Fibroblast of skin of left quadriceps (primary cell): ENCODE measurements at regions not wholly inside any gene's neighbourhood (a gene's known extent, or its start where the extent isn't known, plus 50 kb on each side); places are given as distances from the start of the nearest gene placed in this dataset.

Source experiments
- DNase-seq, 2 experiments: peaks; one replicate each; pipeline ENCODE4 v3.0.0-alpha.2; 2013; ENCODE audit warnings: low read depth in 2 of 2

DNA sequence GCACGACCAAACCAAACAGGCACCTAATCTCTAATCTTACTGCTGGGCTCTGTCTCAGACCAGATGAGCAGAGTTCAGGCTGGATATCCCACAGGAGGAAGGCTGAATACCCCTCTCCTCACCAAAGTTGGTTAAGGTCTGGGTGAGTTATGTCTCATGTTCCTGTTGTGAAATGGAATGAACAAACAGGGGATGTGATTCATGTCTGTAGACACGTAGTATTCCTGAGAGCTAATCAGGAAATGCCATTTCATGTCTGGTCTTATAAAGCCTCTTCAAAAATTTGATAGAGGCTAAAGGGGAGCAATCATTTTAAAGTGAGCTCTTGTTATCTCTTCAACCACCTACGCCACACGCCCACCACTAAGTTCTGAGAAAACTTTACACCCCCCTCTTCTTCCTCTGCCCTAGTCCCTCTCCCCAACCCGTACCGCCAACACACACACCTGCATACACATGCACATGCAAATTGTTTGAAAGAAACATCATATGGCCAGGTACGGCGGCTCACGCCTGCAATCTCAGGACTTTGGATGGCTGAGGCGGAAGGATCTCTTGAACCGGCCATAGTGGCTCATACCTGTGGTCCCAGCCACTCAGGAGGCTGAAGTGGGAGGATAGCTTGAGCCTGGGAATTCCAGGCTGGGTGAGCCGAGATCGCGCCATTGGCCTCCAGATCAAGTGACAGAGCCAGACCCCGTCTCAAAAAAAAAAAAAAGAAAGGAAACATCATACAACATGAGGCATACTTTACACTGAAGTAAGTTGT is 69.8 kb upstream of the RAI14 start:
- peak; percentile 82 to 84 for DNase-seq

DNA sequence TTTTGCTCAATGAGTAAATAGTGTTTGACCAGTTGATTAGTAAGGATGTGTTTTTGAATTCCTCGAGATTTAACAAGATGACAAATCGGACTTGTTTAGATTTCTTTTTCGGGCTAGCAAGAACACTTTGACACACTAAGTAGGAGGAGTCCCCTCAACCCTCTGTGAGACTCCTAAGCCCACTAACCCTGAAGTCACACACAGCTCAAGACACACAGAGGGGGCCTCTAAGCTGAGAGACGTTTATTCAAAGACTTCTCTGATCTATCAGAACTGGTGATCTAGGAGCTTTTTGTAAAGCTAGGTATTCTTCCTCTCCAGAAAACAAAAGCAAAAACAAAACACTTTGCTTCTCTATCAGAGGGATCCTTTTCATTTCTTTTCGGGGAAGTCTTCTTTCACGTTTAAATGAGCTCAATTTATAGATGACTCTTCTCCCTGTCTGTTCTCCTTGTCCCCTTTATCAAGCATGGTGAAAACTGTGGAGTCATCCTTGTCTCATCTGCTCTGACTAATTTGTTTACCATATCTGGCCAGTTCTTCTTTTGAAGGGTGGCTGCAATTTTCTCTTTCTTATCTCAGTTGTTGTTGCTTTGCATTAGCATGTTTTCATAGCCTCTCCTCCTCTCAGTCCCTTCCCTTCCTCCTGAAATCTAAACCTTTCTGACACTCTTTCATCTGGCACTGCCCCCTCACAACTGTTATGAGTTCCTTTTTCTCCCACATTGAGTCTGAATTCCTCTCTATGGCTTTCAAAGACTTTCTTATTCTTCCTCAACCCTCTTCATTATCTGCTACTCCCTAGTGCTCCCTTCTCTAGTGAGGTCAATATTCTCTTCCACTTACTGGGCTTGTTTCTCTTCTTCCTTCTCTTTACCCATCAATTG is 68.5 kb upstream of the RAI14 start:
- no peak for DNase-seq

DNA sequence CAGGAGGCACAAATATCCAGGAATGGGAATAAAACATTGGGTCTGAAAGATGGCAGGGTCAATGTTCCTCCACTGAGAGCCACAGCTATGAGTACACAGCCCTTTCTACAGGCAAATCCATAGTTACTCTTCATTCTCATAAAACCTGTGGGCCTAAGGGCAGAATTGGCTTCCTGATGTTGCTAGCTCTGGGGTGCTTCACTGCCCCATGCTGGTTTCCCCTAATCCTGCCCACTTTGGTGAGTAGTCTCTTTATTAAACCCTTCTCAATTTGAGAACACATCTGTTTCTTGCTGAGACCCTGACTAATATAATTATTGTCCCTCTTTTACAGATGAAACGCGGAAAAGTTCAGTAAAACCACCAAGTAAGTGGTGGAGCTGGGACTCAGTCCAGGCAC is 66.3 kb upstream of the RAI14 start:
- DNase-seq, result no peak

DNA sequence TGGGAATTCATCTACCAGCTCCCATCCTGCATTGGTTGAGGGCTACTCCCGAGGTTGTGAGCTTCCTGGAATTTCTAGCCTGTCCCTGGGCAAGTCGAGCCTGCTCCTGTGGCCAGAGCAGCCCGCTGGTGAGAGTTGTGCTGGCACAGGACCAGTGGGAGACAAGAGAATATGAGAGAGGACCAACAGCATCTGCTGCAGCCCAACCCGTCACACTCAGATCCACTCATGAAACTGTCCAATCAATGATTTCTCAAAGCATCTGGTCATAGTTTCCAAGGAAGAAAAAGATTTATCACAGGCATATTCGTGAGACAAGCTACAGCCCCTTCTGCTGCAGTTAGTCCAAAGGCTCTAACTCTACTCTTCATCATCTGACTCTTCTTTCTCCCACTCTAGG is 64.4 kb upstream of the RAI14 start:
- DNase-seq, result no peak

DNA sequence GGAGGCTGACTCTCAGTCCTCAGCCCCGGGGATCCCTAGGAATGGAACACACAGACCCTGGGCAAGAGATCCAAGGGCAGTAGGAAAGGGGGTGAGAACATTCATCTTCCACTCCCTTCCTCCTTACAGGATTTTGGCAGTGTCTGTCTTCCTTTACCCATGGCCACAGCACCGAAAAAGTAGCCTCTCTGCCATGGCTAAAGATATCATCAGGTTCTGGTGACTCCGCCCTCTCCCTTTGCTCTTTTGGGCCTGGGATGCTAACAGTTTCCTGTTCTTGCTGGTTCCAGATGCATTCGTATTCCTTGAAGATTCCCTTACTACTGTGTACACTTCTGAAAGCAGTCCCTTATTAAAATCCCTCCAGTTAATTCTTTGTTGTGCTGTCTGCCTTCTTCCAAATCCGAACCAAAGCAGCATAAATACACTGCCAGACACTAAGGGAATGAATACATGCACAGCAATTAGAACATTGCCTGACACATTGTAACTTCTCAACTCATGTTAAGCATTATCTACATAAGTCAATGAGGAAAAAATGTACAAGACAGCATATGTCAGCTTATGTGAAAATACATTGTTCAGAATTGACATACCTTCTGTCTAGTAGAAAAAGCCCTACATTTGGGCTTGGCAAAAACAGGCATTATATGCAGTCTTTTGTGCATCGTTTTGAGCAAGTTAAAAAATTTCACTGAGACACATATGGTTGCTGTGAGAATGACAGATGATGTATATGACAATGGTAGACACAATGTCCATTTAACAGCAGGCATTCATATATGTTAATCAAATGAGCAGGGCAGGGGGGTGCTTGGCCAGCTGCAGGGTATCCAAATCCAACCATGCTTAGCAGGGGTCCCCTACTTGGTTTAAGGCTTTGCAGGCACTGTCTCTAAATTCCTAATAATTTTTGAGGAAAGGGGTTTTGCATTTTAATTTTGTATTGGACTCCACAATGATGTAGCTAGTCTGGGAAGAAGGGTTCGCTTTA is 58.8 kb upstream of the RAI14 start:
- no peak for DNase-seq

DNA sequence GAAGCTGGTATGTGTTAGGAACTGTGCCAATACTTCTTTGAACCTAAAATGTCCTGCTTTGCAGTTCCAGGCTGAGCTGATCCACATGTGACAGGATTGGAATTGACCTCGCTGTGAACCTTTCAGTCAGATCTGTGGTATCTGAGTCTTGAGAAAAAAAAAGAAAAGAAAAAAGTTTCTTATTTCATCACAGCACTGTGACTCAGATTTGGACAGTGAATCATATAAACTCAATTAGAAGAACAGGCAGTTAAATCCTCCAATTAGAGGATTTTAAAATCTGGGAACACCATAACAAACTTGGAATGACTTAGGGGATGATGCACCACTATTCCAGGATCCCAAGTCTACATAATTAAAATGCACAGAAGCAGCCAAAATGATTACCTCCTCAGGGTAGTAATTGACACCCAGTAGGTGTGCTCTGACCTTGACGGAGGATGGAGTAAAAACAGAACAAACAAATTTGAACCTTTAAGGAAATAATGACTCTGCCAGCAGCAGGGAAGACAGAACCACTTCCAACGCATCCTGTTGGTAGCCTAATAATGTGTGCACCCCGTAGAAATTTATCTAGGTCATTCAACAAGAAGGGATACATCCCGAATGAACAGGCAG is 57.8 kb upstream of the RAI14 start:
- DNase-seq, result peak; percentile 90 to 91

DNA sequence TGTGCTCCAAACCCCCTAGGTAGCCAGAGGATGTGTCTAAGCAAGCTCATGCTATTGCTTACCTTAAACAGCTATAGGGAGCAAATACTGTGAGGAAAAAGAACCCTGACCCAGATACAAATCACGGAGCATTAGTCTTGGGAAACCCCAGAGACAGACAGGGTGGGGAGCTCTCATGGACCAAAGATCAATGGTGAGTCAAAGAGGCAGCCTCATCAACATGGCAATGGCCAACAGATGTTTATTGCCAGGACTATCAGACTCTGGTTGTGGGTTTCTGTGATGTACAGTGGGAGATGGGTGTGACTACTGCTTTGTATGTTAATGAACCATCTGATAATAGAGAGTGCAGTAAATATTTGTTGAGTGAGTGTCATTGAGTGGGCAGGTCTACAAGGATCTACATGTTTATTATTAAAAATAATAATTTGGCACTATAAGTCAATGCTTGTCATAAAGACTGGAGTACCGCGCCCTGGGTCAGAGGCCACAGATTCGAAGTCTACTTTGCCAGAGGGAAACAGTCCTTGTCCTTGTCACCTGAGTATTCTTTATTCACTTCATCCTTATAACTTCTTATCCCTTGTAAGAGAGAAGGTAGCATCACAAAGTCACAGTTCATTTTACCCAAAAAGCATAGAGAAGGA is 56.5 kb upstream of the RAI14 start:
- no peak for DNase-seq

DNA sequence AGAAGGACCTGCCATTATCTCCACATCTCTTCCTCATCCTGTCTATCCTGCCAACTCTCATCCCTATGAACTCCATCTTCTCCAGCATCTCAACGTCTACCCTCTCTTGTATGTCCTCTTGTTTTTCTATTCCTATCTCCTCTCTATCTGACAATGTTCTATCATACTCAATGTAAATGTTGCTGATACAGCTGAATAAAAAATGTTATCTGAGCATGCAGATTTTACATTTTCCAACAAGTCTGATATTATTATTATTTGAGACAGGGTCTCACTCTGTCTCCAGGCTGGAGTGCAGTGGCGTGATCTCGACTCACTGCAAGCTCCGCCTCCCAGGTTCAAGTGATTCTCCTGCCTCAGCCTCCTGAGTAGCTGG is 56.0 kb upstream of the RAI14 start:
- DNase-seq, result no peak

DNA sequence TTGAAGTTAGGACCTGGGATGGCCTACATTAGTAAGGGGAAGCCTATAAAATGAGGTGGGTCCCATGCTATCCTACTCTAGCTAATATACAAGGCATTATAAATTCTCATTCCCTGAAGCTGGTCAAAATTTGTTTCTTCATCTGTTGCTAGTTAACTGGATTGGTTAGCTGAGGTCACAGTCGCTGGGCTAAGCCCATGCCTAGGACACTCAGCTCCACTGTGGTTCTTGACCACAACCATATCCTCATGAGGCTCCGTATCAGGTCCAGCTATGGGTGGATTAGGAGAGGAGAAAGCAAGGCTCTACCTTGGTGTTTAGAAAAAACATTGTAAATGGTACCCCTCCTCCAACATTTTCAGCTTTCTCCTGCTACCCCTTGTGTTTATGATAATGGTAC is 52.8 kb upstream of the RAI14 start:
- DNase-seq, result no peak

DNA sequence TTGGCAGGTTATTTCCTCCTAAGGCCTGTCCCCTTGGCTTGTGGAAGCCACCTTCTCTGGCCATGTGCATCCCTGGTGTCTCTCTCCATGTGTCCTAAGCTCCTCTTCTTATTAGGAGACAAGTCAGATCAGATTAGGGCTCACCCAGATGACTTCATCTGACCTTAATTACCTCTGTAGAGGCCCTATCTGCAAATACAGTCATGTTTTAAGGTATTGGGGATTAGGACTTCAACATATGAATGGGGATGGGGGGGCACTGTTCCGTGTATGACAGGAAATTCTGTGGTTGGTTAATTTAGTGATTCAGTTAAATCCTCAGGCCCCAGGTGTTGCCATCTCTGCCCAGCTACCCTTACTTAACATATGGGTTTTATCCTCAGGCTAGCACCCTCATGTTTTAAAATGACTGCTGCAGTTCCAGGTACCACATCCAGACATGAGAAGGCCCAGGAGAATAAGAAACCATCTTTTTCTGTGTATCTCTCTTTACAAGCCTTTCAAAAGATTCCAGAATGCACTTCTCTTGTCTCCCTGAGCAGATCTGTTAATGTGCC is 51.9 kb upstream of the RAI14 start:
- DNase-seq, result no peak

DNA sequence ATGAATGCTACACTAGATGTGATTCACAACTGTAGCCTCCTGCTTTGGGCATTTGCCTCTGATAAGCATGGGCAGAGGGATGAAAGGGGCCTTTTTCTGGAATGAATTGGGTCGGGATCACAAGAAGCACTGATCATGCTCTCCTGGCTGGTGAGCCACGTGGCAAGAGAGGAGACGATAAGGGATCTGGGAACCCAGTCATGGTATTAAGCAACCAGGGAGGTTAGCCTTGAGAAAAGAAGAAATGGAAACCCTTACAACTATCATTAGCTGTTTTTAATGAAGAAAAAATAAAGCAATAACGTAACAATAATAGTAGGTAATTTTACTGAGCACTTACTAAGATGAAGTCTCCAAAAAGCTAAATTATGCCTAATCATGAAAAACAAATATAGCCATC is 50.0 kb upstream of the RAI14 start:
- no peak for DNase-seq
